Keratinocyte (primary cell): ENCODE measurements at regions not wholly inside any gene's neighbourhood (a gene's known extent, or its start where the extent isn't known, plus 50 kb on each side); places are given as distances from the start of the nearest gene placed in this dataset.

ENCODE experiments used
- CTCF ChIP-seq, 3 experiments: IDR thresholded peaks in 1 of 3; conservative IDR thresholded peaks in 1 of 3; optimal IDR thresholded peaks in 1 of 3; 2 replicates in 2 of 3; 3 replicates in 1 of 3; pipeline versions ENCODE3 to v1.5.1; 2011; ENCODE audit warnings: low read length in 3 of 3, mild to moderate bottlenecking in 3 of 3, moderate library complexity in 2 of 3, control low read depth in 1 of 3, inconsistent platforms in 1 of 3; ENCODE audit not compliant: insufficient read depth in 2 of 3; ENCODE audit errors: extremely low read depth in 1 of 3
- EZH2 ChIP-seq: IDR thresholded peaks from one replicate; pipeline ENCODE4 v1.6.1; 2012; ENCODE audit warnings: inconsistent platforms, mild to moderate bottlenecking, low read length, moderate library complexity

GRCh38 chr2:123791207-123791606, 233.9 kb upstream of the CNTNAP5 start:
- TF ChIP-seq CTCF (optimal IDR thresholded peaks at IDR 0.05 in 1 of 3, IDR thresholded peaks at IDR 0.05 in 1 of 3, conservative IDR thresholded peaks at IDR 0.05 in 1 of 3; ENCODE audit: extremely low read depth in 1 of 3, insufficient read depth in 2 of 3, low read length in 3 of 3) (no peak), EZH2 (no peak)
